ENCODE measurements at regions not wholly inside any gene's neighbourhood (a gene's known extent, or its start where the extent isn't known, plus 50 kb on each side); places are given as distances from the start of the nearest gene placed in this dataset.

GRCh38 chr10:20443094-20443493 is 454.0 kb downstream of the NEBL start:
- H3K4me3 ChIP-seq (ENCODE audit: low read length): no peak overlapping the region
- TF ChIP-seq CTCF (IDR thresholded peaks at IDR 0.05; ENCODE audit: insufficient read depth, low read depth, low read length, missing control alignments): no peak
- DNase-seq (ENCODE audit: low read depth): no peak

DNA sequence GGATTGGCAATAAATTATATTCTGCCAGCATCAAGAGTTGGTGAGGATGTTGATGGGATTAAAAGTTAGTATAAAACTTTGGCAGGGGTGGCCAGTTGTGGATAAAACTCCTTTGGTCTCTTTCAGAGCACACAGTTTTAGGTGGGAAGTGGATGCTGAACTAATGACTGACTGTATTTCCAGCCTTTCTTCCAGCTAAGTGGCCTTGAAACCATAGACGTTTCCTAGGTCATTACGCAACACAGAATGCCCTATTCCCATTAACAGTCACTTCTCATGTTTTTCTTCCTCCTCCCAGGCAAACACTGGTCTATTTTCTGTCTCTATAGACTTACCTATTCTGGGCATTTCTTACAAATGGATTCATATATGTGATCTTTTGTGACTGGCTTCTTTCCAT is 467.4 kb downstream of the NEBL start:
- H3K4me3 ChIP-seq (ENCODE audit: low read length): no peak overlapping the region
- TF ChIP-seq CTCF (IDR thresholded peaks at IDR 0.05; ENCODE audit: insufficient read depth, low read depth, low read length, missing control alignments): no peak
- no peak for DNase-seq (ENCODE audit: low read depth)

GRCh38 chr10:20427821-20428220 is 469.3 kb downstream of the NEBL start:
- no peak for TF ChIP-seq CTCF (IDR thresholded peaks at IDR 0.05; ENCODE audit: insufficient read depth, low read depth, low read length, missing control alignments)
- H3K4me3 ChIP-seq (ENCODE audit: low read length): no peak overlapping the region
- no peak for DNase-seq (ENCODE audit: low read depth)

DNA sequence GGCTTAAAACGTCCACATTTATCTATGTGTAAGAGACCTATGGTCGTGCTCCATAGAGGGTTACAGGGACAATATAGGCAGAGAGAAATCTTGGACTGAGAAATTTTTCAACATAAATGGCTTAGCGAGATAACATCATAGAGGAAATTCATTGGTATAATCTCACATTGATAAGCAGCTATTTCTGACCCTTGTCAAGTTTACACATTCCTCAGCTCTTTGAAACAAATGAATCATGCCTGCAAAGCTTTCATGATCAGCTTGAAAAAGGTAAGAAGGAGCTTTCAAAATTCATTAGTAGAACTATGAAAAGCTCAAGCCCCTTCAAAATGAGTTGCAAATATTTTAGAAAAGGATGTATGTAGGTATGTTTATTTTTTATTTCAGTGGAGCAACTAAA is 478.8 kb downstream of the NEBL start:
- H3K4me3 ChIP-seq (ENCODE audit: low read length): no peak overlapping the region
- no peak for TF ChIP-seq CTCF (IDR thresholded peaks at IDR 0.05; ENCODE audit: insufficient read depth, low read depth, low read length, missing control alignments)
- DNase-seq (ENCODE audit: low read depth): no peak

DNA sequence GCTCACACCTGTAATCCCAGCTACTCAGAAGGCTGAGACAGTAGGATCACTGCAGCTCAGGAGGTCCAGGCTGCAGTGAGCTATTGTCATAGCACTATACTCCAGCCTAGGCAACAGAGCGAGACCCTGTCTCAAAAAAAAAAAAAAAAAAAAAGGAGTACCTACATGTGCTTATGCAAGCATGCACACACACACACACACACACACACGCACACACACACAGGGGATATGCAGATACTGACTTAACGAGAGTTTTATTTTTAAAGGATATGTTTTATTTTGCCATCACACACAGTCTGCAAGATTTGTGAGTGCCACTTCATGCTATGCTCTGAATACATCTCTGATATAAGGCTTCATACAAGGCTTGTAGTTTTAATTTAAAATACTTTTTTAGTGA is 479.3 kb downstream of the NEBL start:
- H3K4me3 ChIP-seq (ENCODE audit: low read length): no peak overlapping the region
- no peak for DNase-seq (ENCODE audit: low read depth)
- TF ChIP-seq CTCF (IDR thresholded peaks at IDR 0.05; ENCODE audit: insufficient read depth, low read depth, low read length, missing control alignments): no peak

DNA sequence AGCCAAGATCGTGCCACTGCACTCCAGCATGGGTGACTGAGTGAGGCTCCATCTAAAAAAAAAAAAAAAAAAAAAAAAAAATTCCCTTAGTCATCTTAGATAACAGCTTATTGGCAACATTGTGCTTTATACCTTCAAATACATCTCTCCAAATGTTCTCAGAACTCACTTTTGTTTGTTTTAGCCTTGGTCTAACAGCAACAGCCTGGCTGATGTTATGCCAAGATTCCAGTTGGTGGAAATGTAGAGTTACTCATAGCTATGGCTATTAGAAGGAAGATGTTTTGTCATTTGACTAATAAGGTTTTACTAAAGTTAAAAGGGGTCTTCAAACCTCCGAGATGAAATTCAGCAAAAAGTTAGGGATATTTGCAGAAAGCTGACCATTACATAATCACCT is 481.4 kb downstream of the NEBL start:
- no peak overlapping the region for H3K4me3 ChIP-seq (ENCODE audit: low read length)
- no peak for TF ChIP-seq CTCF (IDR thresholded peaks at IDR 0.05; ENCODE audit: insufficient read depth, low read depth, low read length, missing control alignments)
- no peak for DNase-seq (ENCODE audit: low read depth)

GRCh38 chr10:20407357-20407756 is 489.8 kb downstream of the NEBL start:
- no peak overlapping the region for H3K4me3 ChIP-seq (ENCODE audit: low read length)
- TF ChIP-seq CTCF (IDR thresholded peaks at IDR 0.05; ENCODE audit: insufficient read depth, low read depth, low read length, missing control alignments): no peak
- no peak for DNase-seq (ENCODE audit: low read depth)

Measured in epithelial cell of esophagus (primary cell).